OCI-M1 (cell line): ENCODE measurements at regions not wholly inside any gene's neighbourhood (a gene's known extent, or its start where the extent isn't known, plus 50 kb on each side); places are given as distances from the start of the nearest gene placed in this dataset.

Experiments used
- DNase-seq: peaks from one replicate; lab custom pipeline; 2025; lab: John Stamatoyannopoulos, UW

- no peak for DNase-seq
Measured at GRCh38 chr1:98330224-98330623, 331.3 kb upstream of the SNX7 start.

GRCh38 chr1:98328855-98329254 lies 332.7 kb upstream of the SNX7 start:
- no peak for DNase-seq

- DNase-seq: peak; percentile 8
Measured at GRCh38 chr1:98327220-98327861, 334.2 kb upstream of the SNX7 start.

- DNase-seq: peak; percentile 23
Measured at GRCh38 chr1:98325646-98326440, 335.7 kb upstream of the SNX7 start.

GRCh38 chr1:98323906-98324358 lies 337.6 kb upstream of the SNX7 start:
- peak; percentile 61 for DNase-seq

- peak; percentile 21 for DNase-seq
Measured at GRCh38 chr1:98323388-98323787, 338.1 kb upstream of the SNX7 start.

GRCh38 chr1:98322966-98323365 lies 338.6 kb upstream of the SNX7 start:
- DNase-seq: no peak

- DNase-seq: no peak
Measured at GRCh38 chr1:98322086-98322485, 339.4 kb upstream of the SNX7 start.

- no peak for DNase-seq
Measured at GRCh38 chr1:98321191-98321590, 340.3 kb upstream of the SNX7 start.

GRCh38 chr1:98316286-98316905 lies 345.1 kb upstream of the SNX7 start:
- no peak for DNase-seq

- no peak for DNase-seq
Measured at GRCh38 chr1:98315309-98315708, 346.2 kb upstream of the SNX7 start.

- DNase-seq: no peak
Measured at GRCh38 chr1:98314601-98315000, 346.9 kb upstream of the SNX7 start.

GRCh38 chr1:98306517-98307089 lies 354.9 kb upstream of the SNX7 start:
- DNase-seq: no peak

GRCh38 chr1:98305362-98305761 lies 356.2 kb upstream of the SNX7 start:
- no peak for DNase-seq

- no peak for DNase-seq
Measured at GRCh38 chr1:98304888-98305287, 356.6 kb upstream of the SNX7 start.

- DNase-seq: no peak
Measured at GRCh38 chr1:98299861-98300260, 361.7 kb upstream of the SNX7 start.

- DNase-seq: no peak
Measured at GRCh38 chr1:98299313-98299712, 362.2 kb upstream of the SNX7 start.

- no peak for DNase-seq
Measured at GRCh38 chr1:98298319-98298718, 363.2 kb upstream of the SNX7 start.

GRCh38 chr1:98296681-98297080 lies 364.8 kb upstream of the SNX7 start:
- DNase-seq: no peak

- no peak for DNase-seq
Measured at GRCh38 chr1:98294127-98294526, 367.4 kb upstream of the SNX7 start.

GRCh38 chr1:98292994-98293393 lies 368.5 kb upstream of the SNX7 start:
- no peak for DNase-seq

- DNase-seq: no peak
Measured at GRCh38 chr1:98289311-98289710, 368.5 kb upstream of the DPYD start.

GRCh38 chr1:98288494-98288893 lies 367.7 kb upstream of the DPYD start:
- peak; percentile 13 for DNase-seq
